ENCODE measurements at regions not wholly inside any gene's neighbourhood (a gene's known extent, or its start where the extent isn't known, plus 50 kb on each side); places are given as distances from the start of the nearest gene placed in this dataset.

- no peak overlapping the region for H3K4ac ChIP-seq (ENCODE audit: low read depth, low read length)
- no peaks in the 10 kb centered on the region for H3K4me1 ChIP-seq (ENCODE audit: control insufficient read depth, insufficient read depth, low read length)
- no peak overlapping the region for H3K18ac ChIP-seq (ENCODE audit: low read depth, low read length)
- no peak overlapping the region for H2BK120ac ChIP-seq (ENCODE audit: low read depth, low read length)
- H2BK5ac ChIP-seq (ENCODE audit: low read depth, low read length, poor library complexity, severe bottlenecking): no peak overlapping the region
- DNase-seq (no peak), ATAC-seq (ENCODE audit: low read depth) (no peak)
- H3K56ac ChIP-seq (ENCODE audit: extremely low read depth, insufficient read depth, low read length): no peak overlapping the region
- no peak overlapping the region for H3K14ac ChIP-seq (replicated peaks; ENCODE audit: low read depth, low read length)
- in situ Hi-C loops (cut with MboI; ENCODE audit: low sequenced_read_pairs): no loop called here
- no peaks in the 10 kb centered on the region for H3K36me3 ChIP-seq (ENCODE audit: control insufficient read depth, insufficient read depth, low read length)
- H2AK5ac ChIP-seq (ENCODE audit: low read depth, low read length): no peak overlapping the region
- ChIA-PET POLR2A (ENCODE audit: unreplicated experiment) (no interaction called here), CTCF (no interaction called here)
- H2AK9ac ChIP-seq (replicated peaks; ENCODE audit: low read depth, low read length, poor library complexity): no peak overlapping the region
- H4K91ac ChIP-seq (ENCODE audit: insufficient read depth, low read depth, low read length): no peak overlapping the region
- intact Hi-C loops (cut with micrococcal nuclease): no loop called here
- no peak overlapping the region for H2BK15ac ChIP-seq (ENCODE audit: low read depth, low read length)
- H4K5ac ChIP-seq (ENCODE audit: low read depth, low read length): no peak overlapping the region
- H3K9ac ChIP-seq (ENCODE audit: low read depth, low read length): no peak overlapping the region
- no peak overlapping the region for H3K4me3 ChIP-seq (ENCODE audit: insufficient read depth, low read depth, low read length)
- WGBS, 2 experiments (ENCODE audit: extremely low coverage in 2 of 2, insufficient read length in 1 of 2): no CpG with 5 or more reads among the region's 5 CpGs
- no peaks in the 10 kb centered on the region for H3K9me1 ChIP-seq (ENCODE audit: insufficient read depth, low read length)
- no peaks in the 10 kb centered on the region for H3K9me3 ChIP-seq (ENCODE audit: control insufficient read depth, insufficient read depth, low read length)
- no peak overlapping the region for H2AFZ ChIP-seq (replicated peaks; ENCODE audit: low read length, poor library complexity)
- no peaks in the 10 kb centered on the region for H4K20me1 ChIP-seq (ENCODE audit: insufficient read depth, low read length)
- H2BK20ac ChIP-seq (ENCODE audit: low read depth, low read length): no peak overlapping the region
- H3K4me2 ChIP-seq (ENCODE audit: low read depth, low read length): no peak overlapping the region
- no peak overlapping the region for H3K23ac ChIP-seq (ENCODE audit: low read depth, low read length)
- H3K79me1 ChIP-seq (ENCODE audit: low read depth in 1 of 2, low read length in 2 of 2): no peaks in the 10 kb centered on the region
- H3K27me3 ChIP-seq (ENCODE audit: control insufficient read depth, insufficient read depth, low read length): no peaks in the 10 kb centered on the region
- no peak overlapping the region for H4K8ac ChIP-seq (ENCODE audit: low read depth in 2 of 2, low read length in 2 of 2)
- BruUV-seq (replicated peaks): no TSS peak
- H3K27ac ChIP-seq (ENCODE audit: insufficient read depth, low read length): no peak overlapping the region
- dilution Hi-C loops (cut with HindIII; ENCODE audit: low sequenced_read_pairs, unreplicated experiment): no loop called here
- TF ChIP-seq MXI1 (IDR thresholded peaks at IDR 0.05; ENCODE audit: borderline replicate concordance, low read depth, low read length) (no peak), CTCF (conservative IDR thresholded peaks at IDR 0.05; ENCODE audit: low read depth, low read length) (no peak), ELK1 (IDR thresholded peaks at IDR 0.05; ENCODE audit: borderline replicate concordance, low read depth, low read length) (no peak)
Observed at GRCh38 chrX:124478046-124478445, 131.7 kb downstream of the SH2D1A start.
